HG03565 (cell line): ENCODE measurements at regions not wholly inside any gene's neighbourhood (a gene's known extent, or its start where the extent isn't known, plus 50 kb on each side); places are given as distances from the start of the nearest gene placed in this dataset.
"Not testable (repeated sequence)": the region's sequence is repeated elsewhere in the genome, so short reads cannot be mapped to it uniquely, and the experiment has no call there.

ENCODE experiments used
- ATAC-seq: cut with Tn5 transposase; IDR thresholded peaks from one replicate; pipeline ENCODE4 v1.9.1; 2021; ENCODE audit warnings: mild to moderate bottlenecking, moderate library complexity; ENCODE audit not compliant: unreplicated experiment

DNA sequence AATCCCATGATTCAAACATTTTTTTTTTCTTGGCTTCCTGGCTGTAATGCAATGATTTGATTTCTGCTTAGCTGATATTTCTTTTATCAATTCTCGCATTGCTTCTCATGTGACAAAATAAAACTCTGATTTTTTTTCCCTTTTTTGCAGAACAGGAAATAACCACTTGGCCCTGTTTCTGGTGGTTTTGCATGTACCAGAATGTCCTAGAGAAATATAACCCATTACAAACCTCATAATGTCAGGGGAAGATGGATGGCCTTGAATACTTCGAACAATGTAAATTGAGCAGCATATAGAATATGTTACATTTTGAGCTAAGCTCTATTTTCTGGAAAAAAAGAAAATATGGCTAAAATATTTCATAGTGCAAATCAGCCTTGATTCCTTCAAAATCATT, 275.6 kb downstream of the RAP2B start:
- ATAC-seq = no peak

DNA sequence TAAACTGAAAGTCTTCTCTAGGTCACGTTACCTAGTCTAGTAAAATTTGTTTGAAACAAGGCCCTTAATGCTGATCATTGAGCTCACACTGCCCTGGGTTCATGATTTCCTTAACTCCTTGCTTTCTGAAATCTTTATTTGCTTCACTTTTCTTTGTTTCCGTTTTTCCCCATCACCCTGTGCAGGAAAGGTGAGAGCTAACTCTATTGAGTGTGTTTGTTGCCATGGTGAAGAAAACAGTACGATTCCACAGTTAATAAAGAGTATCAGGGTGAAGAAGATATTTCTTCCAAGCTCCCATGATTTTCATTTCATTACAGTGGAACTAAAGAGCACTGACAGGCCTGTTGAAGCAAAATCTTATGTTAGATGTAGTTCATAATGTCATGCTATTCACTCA, 276.2 kb downstream of the RAP2B start:
- no peak for ATAC-seq

DNA sequence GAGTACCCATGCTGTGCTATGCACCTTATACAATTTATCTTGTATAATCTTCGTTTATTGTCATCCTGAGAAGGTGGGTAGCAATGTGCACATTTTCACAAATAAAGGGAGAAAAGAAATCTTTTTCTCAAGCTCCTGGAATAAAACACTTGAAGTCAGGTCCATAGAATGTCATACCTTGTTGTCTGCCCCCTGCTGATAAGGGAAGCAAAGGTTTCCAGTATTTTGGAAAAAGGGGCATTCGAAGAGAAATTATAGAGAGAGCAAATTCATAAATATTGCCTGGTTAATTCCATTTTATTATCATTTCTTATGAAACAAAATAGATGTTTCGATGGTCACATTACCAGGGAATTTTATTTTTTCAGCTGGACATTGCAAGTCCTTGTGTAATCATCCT, 277.8 kb downstream of the RAP2B start:
- ATAC-seq = no peak

DNA sequence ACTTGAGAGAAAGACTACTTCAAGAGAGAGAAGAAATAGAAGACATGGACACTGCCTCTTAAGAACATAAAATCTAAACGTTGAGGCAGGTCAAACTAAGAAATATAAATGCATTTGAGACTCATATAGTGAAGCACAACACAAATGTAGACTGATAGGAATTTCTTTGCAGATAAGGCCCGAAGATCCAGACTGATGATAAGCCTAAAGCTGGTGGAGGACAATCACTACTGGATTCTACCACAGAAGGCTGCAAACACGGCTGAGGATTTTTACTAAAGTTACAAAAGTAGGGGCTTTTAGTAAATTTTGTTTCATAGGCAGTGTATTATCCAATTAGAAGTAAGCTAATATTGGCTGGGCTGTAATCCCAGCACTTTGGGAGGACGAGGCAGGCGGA, 278.3 kb downstream of the RAP2B start:
- ATAC-seq = no peak

DNA sequence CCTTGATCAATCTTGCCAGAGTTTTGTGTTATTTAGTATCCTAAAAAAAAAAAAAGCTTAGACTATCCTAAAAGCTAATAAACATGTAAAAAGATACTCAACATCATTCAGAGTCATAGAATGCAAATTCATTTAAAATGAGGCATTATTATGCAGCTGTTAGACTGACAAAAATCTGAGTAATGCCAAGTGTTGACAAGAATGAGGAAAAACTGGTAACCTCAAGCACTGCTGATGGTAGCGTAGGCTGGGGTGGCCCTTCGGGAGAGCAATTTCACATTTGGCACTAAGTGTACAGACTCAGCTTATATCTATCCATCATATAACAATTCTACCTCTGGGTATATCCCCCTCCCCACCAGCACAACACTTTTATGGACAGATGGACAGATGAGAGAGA, 280.4 kb downstream of the RAP2B start:
- ATAC-seq = no peak

DNA sequence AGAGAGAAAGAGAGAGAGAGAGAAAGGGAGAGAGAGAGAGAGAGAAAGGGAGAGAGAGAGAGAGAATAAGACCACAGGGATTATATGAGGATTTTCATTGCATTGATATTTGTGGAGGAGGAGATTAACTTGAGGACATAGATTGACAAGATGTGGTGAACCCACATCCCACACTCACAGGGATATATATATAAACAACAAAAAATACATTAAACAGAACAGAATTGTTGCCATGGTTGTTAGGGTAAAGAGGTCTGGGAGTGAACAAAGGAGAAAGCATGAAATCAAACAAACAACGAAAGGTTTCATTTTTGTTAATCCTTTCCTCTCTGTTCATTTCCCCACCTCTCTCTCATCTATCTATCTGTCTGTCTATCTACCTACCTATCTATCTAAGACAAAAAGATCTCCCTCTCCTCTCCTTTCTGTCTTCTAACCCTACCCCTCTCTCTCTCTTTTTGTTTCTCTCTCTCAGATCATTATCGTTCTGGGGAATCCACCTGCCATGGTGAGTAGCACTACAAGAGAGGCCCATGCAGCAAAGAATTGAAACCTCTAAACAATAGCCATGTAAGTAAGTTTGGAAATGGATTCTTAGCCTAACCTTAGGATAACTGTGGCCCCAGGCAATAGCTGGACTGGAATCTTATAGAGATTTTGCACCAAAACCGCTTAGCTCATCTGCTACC, 280.9 kb downstream of the RAP2B start:
- ATAC-seq = no peak

DNA sequence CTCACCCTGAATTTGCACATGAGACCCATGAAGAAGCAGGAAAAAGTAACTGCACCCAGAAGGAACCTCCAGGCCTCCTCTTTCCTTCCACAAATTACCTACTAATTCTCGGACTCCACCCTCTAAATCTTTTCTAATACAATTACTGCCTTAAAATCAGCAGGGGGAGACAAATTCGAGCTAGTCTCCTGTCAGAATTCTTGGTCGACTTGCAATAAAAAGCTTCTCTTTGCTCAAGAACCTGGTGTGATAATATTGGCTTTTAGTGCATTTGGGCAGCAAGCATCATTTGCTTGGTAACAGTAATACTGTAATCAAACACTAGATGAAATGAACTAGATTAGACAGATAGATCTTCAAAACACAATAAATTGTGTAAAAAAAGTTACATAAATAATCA, 281.9 kb downstream of the RAP2B start:
- no peak for ATAC-seq

DNA sequence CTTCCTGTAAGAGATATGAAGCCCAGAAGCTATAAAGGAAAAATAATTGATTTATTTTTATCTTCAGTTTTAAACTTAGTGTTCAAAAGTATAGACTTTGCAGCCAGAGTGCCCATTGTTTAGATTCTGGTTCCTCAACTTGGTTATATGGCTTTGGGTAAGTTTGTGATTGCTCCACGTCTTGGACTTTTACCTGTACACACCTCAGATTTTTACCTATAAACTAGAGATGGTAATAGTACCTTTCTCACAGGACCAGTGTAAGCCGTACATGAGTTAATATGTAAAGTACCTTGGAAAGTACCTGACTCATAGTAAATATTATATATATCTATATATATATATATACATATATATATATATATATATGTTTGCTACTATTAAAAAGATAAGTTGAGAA, 283.8 kb downstream of the RAP2B start:
- no peak for ATAC-seq

DNA sequence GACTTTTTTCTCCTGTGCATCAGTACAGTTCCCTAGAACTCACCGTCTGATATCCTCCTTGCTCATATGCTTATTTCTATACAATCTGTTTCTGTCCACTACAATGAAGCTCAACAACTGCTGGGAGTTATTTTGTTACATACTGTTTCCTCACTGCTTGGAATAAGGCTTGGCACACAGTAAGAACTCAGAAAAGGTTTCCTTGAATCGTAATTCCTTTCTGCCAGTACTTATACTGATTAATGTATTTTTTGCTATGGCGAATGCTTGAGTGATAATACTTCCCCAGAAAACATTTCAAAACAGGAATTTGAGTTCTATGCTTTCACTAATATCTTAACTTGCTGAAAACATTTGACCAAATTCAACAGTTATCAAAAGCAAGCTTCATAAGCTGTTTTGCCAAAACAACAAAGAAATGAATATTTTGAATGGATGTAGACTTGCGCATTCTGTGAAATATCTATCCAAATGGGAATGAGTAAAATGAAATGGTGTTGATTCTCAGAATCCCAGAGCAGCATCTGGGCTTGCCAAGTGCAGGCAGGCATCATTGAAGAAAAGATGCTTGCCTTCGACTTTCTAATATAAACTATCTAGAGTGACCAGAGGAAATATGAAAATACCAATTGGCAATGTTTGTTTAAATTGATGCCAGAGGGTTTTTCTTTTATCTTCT, 286.3 kb downstream of the RAP2B start:
- no peak for ATAC-seq

DNA sequence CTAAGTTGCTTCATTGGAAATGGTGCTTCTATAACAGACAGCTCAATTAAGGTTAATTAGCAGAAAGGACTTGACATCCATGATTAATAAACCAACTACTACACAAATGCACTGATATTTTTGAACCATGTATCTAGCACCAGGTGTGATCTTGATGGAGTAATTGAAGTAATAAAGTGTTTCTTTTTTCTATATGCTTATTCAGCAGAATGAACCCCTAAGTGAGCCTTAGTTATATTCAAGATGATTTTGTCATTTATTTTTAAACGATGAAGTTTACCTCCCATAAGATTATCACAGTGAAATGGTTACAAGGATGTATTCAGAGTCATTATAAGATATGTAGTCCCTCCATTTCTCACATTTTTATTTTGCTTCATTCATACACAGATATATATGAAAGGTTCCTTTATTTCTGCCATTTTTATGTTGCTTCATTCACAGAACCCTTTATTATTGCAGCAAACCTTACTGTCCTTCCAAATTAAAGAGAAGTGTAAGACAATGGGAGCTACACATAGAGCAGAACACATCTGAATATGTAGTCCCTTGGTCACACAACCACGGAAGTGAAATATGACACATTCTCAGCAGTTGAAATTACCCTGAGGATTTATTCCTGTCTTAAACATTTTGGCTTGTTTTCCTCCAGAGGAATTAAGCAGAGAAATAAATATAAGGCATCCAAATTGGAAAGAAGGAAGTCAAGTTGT, 295.0 kb downstream of the RAP2B start:
- no peak for ATAC-seq

DNA sequence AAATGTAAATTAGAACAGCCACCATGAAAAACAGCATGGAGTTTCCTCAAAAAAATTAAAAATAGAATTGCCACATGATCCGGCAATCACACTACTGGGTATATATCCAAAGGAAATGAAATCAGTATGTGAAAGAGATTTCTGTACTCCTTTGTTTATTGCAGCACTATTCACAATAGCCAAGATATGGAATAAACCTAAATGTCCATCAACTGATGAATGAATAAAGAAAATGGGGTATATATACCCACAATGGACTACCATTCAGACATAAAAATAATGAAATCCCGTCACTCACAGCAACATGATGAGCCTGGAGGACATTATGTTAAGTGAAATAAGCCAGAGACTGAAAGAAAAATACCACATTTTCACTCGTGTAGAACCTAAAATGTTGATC, 296.9 kb downstream of the RAP2B start:
- ATAC-seq = no peak

DNA sequence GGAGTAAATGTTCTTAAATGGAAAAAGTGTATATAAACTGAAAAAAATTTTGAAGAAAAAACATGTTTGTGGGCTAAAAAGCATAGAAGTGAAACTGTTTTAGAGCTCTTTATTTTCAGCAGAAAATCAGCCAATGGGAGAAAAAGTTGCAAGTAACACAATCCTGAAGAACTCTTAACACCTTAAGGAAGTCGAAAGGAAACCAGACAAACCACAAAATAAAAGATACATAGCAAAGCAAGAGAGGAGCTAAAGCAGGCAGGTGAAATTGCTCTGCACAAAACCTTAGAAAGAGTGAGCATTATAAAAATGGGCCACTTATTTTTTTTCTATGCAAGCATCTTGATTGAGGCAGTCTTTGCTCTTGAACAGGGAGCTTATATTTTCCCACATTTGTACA, 300.5 kb downstream of the RAP2B start:
- ATAC-seq = no peak

DNA sequence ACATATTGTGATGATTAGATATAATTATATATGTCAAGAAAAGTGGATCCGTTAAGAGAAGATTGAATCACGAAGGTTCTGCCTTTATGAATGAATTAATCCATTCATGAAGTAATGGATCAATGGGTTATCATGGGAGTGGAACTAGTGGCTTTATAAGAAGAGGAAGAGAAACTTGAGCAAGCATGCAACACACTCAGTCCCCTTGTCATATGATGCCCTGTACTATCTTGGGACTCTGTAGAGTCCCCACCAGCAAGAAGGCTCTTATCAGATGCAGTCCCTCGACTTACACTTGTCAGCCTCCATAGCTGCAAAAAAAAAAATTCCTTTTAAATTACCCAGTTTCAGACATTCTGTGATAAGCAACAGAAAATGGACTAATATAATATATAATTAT, 301.9 kb downstream of the RAP2B start:
- peak; percentile 98 for ATAC-seq

DNA sequence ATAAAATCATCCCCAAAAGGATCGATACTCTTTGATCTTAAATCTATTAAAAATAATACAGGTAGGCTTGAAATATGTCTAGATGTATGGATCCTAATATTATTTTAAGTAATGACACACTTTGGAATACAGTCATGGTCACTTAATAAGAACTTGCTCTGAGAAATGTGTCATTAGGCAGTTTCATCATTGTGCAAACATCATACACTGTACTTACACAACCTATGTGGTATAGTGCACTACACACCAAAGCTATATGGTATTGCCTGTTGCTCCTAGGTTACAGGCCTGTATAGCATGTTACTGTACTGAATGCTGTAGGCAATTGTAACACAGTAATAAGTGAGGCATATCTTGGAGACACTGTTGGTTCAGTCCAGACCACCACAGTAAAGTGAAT, 307.1 kb downstream of the RAP2B start:
- ATAC-seq = no peak

DNA sequence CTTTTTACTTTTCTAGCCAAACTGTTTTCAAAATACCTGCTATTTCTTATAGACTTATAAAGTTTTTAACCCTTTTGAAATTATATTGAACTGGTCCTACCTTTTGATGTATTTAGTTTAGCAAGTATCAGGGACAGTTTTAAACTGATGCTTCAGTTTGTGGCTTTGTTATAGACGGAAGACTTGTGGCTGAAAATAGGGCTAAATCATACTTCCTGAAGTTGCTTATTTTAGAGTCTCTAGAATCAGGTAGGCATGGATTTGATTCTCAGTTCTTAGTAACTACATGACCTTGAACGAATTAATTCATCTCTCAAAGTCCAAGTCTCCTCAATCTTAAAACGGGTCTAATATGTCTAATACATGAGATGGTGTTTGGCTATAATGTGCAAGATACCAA, 322.8 kb downstream of the RAP2B start:
- ATAC-seq = no peak

DNA sequence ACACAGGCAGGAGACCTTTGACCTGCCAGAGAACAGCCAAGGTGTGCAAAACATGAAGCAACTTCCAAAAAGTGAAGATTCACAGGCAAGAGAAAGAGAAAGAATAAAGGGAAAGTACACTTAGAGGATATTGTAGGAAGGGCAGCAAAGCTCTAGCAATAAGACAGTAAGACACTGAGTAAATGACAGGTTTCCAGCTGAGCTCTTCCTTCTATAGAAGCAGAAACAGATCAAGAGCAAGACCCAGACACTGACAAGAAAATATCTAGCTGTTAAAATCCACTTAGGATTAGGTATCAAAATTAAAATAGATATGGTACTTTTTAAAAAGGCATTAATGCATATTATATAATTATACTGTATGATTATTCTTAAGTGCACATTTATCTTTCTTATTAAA, 333.4 kb downstream of the RAP2B start:
- ATAC-seq = no peak

DNA sequence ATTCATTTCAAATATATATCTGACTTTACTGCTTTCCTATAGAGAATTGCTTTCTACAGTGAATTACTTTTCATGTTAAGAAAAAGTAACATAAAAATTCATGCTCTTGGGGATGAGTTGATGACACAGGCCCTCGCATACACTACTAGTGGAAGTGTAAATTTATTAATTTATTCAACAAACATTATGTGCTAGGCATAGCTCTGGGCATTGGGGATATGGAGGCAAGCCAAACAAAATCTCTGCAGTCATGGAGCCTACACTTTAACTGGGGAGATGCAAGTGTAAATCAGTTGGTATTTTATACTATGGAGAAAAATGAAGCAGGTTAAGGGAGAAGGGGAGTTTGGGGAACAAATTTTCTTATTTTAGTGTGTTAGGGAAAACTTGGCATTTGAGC, 340.7 kb downstream of the RAP2B start:
- no peak for ATAC-seq

DNA sequence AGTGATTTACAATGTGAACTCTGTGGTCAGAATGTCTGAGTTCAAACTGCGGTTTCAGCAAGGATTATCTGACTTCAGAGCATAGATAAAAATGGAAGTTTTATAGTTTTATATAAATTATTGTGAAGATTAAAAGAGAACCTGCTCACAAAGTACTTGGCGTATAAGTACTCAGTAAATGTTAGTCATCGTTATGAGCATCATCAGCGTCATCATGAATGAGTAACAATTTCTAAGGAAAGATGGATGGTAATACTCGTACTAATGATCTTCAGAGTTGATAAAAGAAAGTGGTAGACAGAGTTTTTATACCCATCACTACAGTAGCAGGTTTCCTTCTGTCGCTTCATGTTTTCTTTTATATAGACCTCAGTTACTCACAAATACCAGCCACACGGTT, 341.8 kb downstream of the RAP2B start:
- ATAC-seq = no peak

DNA sequence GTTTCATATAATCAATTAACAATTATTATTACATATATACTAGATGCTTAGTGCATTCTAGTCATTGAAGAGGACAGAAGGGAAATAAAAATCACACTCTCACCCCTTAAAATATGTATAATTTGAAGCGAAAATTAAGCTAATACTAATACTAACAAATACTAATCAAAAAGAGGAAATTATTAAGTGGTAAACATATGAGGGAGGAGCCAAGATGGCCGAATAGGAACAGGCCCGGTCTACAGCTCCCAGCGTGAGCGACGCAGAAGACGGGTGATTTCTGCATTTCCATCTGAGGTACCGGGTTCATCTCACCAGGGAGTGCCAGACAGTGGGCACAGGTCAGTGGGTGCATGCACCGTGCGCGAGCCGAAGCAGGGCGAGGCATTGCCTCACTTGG, 344.2 kb downstream of the RAP2B start:
- ATAC-seq = not testable (repeated sequence)

DNA sequence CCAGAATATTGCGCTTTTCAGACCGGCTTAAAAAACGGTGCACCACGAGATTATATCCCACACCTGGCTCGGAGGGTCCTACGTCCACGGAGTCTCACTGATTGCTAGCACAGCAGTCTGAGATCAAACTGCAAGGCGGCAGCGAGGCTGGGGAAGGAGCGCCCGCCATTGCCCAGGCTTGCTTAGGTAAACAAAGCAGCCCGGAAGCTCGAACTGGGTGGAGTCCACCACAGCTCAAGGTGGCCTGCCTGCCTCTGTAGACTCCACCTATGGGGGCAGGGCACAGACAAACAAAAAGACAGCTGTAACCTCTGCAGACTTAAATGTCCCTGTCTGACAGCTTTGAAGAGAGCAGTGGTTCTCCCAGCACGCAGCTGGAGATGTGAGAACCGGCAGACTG, 344.7 kb downstream of the RAP2B start:
- ATAC-seq = not testable (repeated sequence)

DNA sequence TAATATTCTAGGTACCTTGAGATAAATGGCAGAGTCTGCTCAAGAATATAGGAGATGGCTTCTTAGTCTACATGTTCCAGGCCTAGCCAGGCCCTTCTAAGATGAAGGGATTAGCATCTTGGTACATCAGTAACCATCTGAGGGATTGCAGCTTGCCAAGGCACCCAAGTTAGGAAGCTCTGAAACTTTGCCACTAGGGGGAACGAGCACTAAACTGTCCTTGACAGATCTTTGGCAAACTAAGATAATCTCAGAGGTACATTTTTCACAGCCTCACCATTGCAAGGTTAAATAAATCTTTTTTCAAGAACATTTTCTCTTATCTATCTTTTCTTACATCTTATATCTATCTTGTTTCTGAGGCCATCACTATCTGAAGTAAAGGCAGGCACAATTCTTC, 351.2 kb downstream of the RAP2B start:
- no peak for ATAC-seq

DNA sequence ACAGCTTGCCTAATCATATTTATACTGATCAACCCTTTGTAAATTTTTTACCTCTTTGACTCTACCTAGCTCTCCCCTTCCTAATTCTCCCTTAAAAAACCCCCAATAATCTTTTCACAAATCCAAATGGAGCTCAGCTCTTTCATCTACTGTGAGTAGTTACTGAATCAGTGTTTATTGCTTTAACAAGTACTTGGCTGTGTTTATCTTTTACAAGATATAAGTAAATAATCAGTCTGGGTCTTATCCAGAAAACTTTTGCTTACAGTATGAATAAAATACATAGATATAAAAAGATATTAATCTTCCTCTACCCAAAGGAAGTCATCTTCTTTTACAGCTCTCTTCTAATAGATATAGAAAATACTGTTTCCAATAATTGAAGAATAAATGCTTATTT, 366.4 kb downstream of the RAP2B start:
- ATAC-seq = no peak
